ENCODE measurements at regions not wholly inside any gene's neighbourhood (a gene's known extent, or its start where the extent isn't known, plus 50 kb on each side); places are given as distances from the start of the nearest gene placed in this dataset.

GRCh38 chr1:108072776-108073175 is 107.8 kb upstream of the VAV3 start:
- DNase-seq (ENCODE audit: low read depth, low spot score): no peak
- H3K4me1 ChIP-seq (ENCODE audit: control insufficient read depth, extremely low read depth, insufficient read depth, low read length): peaks cover 19% of the 10 kb centered on the region
- no peak for FAIRE-seq
- no peaks in the 10 kb centered on the region for H3K36me3 ChIP-seq (ENCODE audit: control insufficient read depth in 2 of 2, extremely low read depth in 1 of 2, insufficient read depth in 2 of 2, low read length in 2 of 2)
- dilution Hi-C loops (cut with MboI; ENCODE audit: extremely low pct_ligation_motif_present, low sequenced_read_pairs): no loop called here
- no peaks in the 10 kb centered on the region for H3K9me1 ChIP-seq (ENCODE audit: control insufficient read depth, extremely low read depth, insufficient read depth, low read length)
- no peaks in the 10 kb centered on the region for H3K27me3 ChIP-seq (ENCODE audit: control insufficient read depth, extremely low read depth, insufficient read depth, low read length)
- H3K9me3 ChIP-seq (ENCODE audit: control insufficient read depth, low read depth, low read length): no peaks in the 10 kb centered on the region
- no peak overlapping the region for H3K4me3 ChIP-seq (ENCODE audit: control insufficient read depth in 2 of 3, extremely low read depth in 1 of 3, insufficient read depth in 2 of 3, low read depth in 1 of 3, low read length in 3 of 3)
- H3K79me2 ChIP-seq (ENCODE audit: control insufficient read depth, insufficient read depth, low read length): no peaks in the 10 kb centered on the region
- peak overlapping the region; percentile 30 for H3K4me2 ChIP-seq (ENCODE audit: control insufficient read depth, extremely low read depth, insufficient read depth, low read depth, low read length)
- no peak overlapping the region for H3K27ac ChIP-seq (ENCODE audit: control insufficient read depth, insufficient read depth, low read length)
- no peaks in the 10 kb centered on the region for H4K20me1 ChIP-seq (ENCODE audit: control insufficient read depth, extremely low read depth, insufficient read depth, low read length)
- TF ChIP-seq CTCF (optimal IDR thresholded peaks at IDR 0.05 in 1 of 3, IDR thresholded peaks at IDR 0.05 in 1 of 3, conservative IDR thresholded peaks at IDR 0.05 in 1 of 3; ENCODE audit: extremely low read depth in 1 of 3, insufficient read depth in 2 of 3, low read length in 3 of 3) (no peak), EZH2 (IDR thresholded peaks at IDR 0.05; ENCODE audit: low read length) (no peak)
- H3K9ac ChIP-seq (ENCODE audit: control insufficient read depth, extremely low read depth, insufficient read depth, low read length): no peak overlapping the region
- H2AFZ ChIP-seq (ENCODE audit: control insufficient read depth, low read length): no peak overlapping the region

GRCh38 chr1:108072212-108072611 is 107.2 kb upstream of the VAV3 start:
- no peak overlapping the region for H3K4me3 ChIP-seq (ENCODE audit: control insufficient read depth in 2 of 3, extremely low read depth in 1 of 3, insufficient read depth in 2 of 3, low read depth in 1 of 3, low read length in 3 of 3)
- H3K9me3 ChIP-seq (ENCODE audit: control insufficient read depth, low read depth, low read length): no peaks in the 10 kb centered on the region
- no peak for TF ChIP-seq CTCF (optimal IDR thresholded peaks at IDR 0.05 in 1 of 3, IDR thresholded peaks at IDR 0.05 in 1 of 3, conservative IDR thresholded peaks at IDR 0.05 in 1 of 3; ENCODE audit: extremely low read depth in 1 of 3, insufficient read depth in 2 of 3, low read length in 3 of 3)
- TF ChIP-seq EZH2 (IDR thresholded peaks at IDR 0.05; ENCODE audit: low read length): no peak
- no peaks in the 10 kb centered on the region for H3K36me3 ChIP-seq (ENCODE audit: control insufficient read depth in 2 of 2, extremely low read depth in 1 of 2, insufficient read depth in 2 of 2, low read length in 2 of 2)
- peak overlapping the region; percentile 30 for H3K4me2 ChIP-seq (ENCODE audit: control insufficient read depth, extremely low read depth, insufficient read depth, low read depth, low read length)
- peak overlapping the region; percentile 48 for H2AFZ ChIP-seq (ENCODE audit: control insufficient read depth, low read length)
- H4K20me1 ChIP-seq (ENCODE audit: control insufficient read depth, extremely low read depth, insufficient read depth, low read length): no peaks in the 10 kb centered on the region
- H3K27me3 ChIP-seq (ENCODE audit: control insufficient read depth, extremely low read depth, insufficient read depth, low read length): no peaks in the 10 kb centered on the region
- no peak overlapping the region for H3K27ac ChIP-seq (ENCODE audit: control insufficient read depth, insufficient read depth, low read length)
- H3K9ac ChIP-seq (ENCODE audit: control insufficient read depth, extremely low read depth, insufficient read depth, low read length): no peak overlapping the region
- DNase-seq (ENCODE audit: low read depth, low spot score): peak; percentile 11
- H3K79me2 ChIP-seq (ENCODE audit: control insufficient read depth, insufficient read depth, low read length): no peaks in the 10 kb centered on the region
- dilution Hi-C loops (cut with MboI; ENCODE audit: extremely low pct_ligation_motif_present, low sequenced_read_pairs): no loop called here
- no peaks in the 10 kb centered on the region for H3K9me1 ChIP-seq (ENCODE audit: control insufficient read depth, extremely low read depth, insufficient read depth, low read length)
- FAIRE-seq: peak; percentile 92
- peaks cover 19% of the 10 kb centered on the region for H3K4me1 ChIP-seq (ENCODE audit: control insufficient read depth, extremely low read depth, insufficient read depth, low read length)

Data from keratinocyte (primary cell).